ENCODE measurements at regions not wholly inside any gene's neighbourhood (a gene's known extent, or its start where the extent isn't known, plus 50 kb on each side); places are given as distances from the start of the nearest gene placed in this dataset.

DNA sequence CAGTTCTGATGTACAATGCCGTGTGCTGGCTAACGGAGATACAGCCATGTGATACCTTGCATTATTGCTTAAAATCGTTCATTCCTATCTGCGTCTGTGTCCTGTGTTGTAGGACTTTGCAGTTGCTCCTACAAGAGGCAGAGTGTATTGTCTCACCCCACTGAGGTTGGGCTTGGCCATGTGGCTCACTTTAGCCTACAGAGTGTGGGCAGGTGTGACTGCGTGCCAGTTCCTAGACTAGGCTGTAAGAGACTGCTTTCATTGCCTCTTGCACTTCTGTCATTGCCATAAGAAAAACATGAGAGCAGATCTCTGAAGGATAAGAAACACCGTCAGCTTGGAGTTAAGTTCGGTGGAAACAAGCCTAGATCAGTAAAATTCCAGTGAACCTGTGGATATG, 197.7 kb upstream of the CRY1 start:
- TF ChIP-seq, protein P1, sequence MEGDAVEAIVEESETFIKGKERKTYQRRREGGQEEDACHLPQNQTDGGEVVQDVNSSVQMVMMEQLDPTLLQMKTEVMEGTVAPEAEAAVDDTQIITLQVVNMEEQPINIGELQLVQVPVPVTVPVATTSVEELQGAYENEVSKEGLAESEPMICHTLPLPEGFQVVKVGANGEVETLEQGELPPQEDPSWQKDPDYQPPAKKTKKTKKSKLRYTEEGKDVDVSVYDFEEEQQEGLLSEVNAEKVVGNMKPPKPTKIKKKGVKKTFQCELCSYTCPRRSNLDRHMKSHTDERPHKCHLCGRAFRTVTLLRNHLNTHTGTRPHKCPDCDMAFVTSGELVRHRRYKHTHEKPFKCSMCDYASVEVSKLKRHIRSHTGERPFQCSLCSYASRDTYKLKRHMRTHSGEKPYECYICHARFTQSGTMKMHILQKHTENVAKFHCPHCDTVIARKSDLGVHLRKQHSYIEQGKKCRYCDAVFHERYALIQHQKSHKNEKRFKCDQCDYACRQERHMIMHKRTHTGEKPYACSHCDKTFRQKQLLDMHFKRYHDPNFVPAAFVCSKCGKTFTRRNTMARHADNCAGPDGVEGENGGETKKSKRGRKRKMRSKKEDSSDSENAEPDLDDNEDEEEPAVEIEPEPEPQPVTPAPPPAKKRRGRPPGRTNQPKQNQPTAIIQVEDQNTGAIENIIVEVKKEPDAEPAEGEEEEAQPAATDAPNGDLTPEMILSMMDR (IDR thresholded peaks at IDR 0.05; ENCODE audit: control extremely low read depth in 1 of 3, insufficient read depth in 1 of 3, low read depth in 1 of 3, low read length in 3 of 3) = no peak
- no peak for TF ChIP-seq POLR2A (IDR thresholded peaks at IDR 0.05; ENCODE audit: control extremely low read depth in 1 of 2, low read depth in 2 of 2, low read length in 2 of 2)
- TF ChIP-seq CREB1 (IDR thresholded peaks at IDR 0.05) = no peak
- TF ChIP-seq RXRA (IDR thresholded peaks at IDR 0.05; ENCODE audit: insufficient read depth, low read depth, low read length) = no peak
- TF ChIP-seq EP300 (IDR thresholded peaks at IDR 0.05; ENCODE audit: borderline replicate concordance in 1 of 2, low read depth in 2 of 2, low read length in 2 of 2) = no peak
- TF ChIP-seq RBBP5 (IDR thresholded peaks at IDR 0.05; ENCODE audit: borderline replicate concordance, low read depth, low read length) = no peak
- TF ChIP-seq, protein P2, sequence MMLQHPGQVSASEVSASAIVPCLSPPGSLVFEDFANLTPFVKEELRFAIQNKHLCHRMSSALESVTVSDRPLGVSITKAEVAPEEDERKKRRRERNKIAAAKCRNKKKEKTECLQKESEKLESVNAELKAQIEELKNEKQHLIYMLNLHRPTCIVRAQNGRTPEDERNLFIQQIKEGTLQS (IDR thresholded peaks at IDR 0.05; ENCODE audit: insufficient read depth, low read depth, low read length) = no peak
- TF ChIP-seq SIN3A (conservative IDR thresholded peaks at IDR 0.05 in 1 of 2, IDR thresholded peaks at IDR 0.05 in 1 of 2; ENCODE audit: low read depth in 1 of 2, low read length in 2 of 2) = no peak
- TF ChIP-seq RAD21 (IDR thresholded peaks at IDR 0.05 in 1 of 2, conservative IDR thresholded peaks at IDR 0.05 in 1 of 2; ENCODE audit: low read depth in 2 of 2, low read length in 2 of 2) = no peak
- no peak for TF ChIP-seq POLR2AphosphoS5 (IDR thresholded peaks at IDR 0.05; ENCODE audit: low read depth, low read length)
- TF ChIP-seq, protein P3, sequence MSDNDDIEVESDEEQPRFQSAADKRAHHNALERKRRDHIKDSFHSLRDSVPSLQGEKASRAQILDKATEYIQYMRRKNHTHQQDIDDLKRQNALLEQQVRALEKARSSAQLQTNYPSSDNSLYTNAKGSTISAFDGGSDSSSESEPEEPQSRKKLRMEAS (IDR thresholded peaks at IDR 0.05) = no peak
- TF ChIP-seq TAF1 (IDR thresholded peaks at IDR 0.05; ENCODE audit: low read depth, low read length) = no peak

All from H1 (cell line).